ENCODE measurements at regions not wholly inside any gene's neighbourhood (a gene's known extent, or its start where the extent isn't known, plus 50 kb on each side); places are given as distances from the start of the nearest gene placed in this dataset.
"Not testable (repeated sequence)": the region's sequence is repeated elsewhere in the genome, so short reads cannot be mapped to it uniquely, and the experiment has no call there.

DNA sequence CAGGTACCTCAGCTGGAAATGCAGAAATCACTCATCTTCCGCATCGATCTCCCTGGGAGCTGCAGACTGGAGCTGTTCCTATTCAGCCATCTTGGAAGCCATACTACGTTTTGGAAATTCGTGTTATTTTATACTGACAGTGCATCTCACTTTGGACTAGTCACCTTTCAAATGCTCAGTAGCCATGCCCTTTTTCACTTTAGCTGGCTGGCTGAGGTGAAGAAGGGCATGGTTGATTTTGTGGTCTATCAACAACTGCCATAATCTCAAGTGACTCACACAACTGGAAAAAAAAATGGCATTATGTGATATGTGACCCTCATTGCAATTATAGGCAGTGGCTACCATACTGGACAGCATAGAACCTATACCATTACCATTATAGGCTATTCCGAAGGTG lies 100.5 kb downstream of the CCDC71L start:
- no peak for TF ChIP-seq CTCF (IDR thresholded peaks at IDR 0.05)
- DNase-seq: no peak
- Mint-ChIP-seq H3K4me1 (ENCODE audit: low read depth) (peaks cover 15% of the 10 kb centered on the region), H3K27ac (no peak overlapping the region), H3K36me3 (ENCODE audit: low read depth) (peaks cover 15% of the 10 kb centered on the region), H3K27me3 (ENCODE audit: insufficient read depth) (peaks cover 1% of the 10 kb centered on the region; the same call in 1 of the 2 replicates), H3K4me3 (no peak overlapping the region), H3K9me3 (peaks cover 8% of the 10 kb centered on the region)

- Mint-ChIP-seq H3K4me1 (ENCODE audit: low read depth) (peaks cover 17% of the 10 kb centered on the region), H3K36me3 (ENCODE audit: low read depth) (peaks cover 23% of the 10 kb centered on the region), H3K9me3 (peaks cover 15% of the 10 kb centered on the region)
- not testable (repeated sequence) for H3K27me3 Mint-ChIP-seq (ENCODE audit: insufficient read depth); DNase-seq; H3K4me3 Mint-ChIP-seq; H3K27ac Mint-ChIP-seq
Measured at GRCh38 chr7:106556244-106556643, 104.7 kb downstream of the CCDC71L start.

DNA sequence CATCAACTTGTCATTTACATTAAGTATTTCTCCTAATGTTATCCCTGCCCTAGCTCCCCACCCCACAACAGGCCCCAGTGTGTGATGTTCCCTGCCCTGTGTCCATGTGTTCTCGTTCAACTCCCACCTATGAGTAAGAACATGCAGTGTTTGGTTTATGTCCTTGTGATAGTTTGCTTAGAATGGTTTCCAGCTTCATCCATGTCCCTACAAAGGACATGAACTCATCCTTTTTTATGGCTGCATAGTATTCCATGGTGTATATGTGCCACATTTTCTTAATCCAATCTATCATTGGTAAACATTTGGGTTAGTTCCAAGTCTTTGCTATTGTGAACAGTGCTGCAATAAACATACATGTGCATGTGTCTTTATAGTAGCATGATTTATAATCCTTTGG lies 106.3 kb downstream of the CCDC71L start:
- H3K4me1 Mint-ChIP-seq (ENCODE audit: low read depth): peaks cover 17% of the 10 kb centered on the region
- H3K36me3 Mint-ChIP-seq (ENCODE audit: low read depth): peaks cover 23% of the 10 kb centered on the region
- DNase-seq; H3K4me3 Mint-ChIP-seq; H3K27ac Mint-ChIP-seq; H3K27me3 Mint-ChIP-seq (ENCODE audit: insufficient read depth): not testable (repeated sequence)
- H3K9me3 Mint-ChIP-seq: peaks cover 15% of the 10 kb centered on the region

- no peak for TF ChIP-seq CTCF (IDR thresholded peaks at IDR 0.05)
- DNase-seq: no peak
- no peak overlapping the region for H3K27ac Mint-ChIP-seq
- peaks cover 23% of the 10 kb centered on the region for H3K36me3 Mint-ChIP-seq (ENCODE audit: low read depth)
- peaks cover 17% of the 10 kb centered on the region for H3K4me1 Mint-ChIP-seq (ENCODE audit: low read depth)
- H3K27me3 Mint-ChIP-seq (ENCODE audit: insufficient read depth): no peaks in the 10 kb centered on the region
- peaks cover 15% of the 10 kb centered on the region for H3K9me3 Mint-ChIP-seq
- no peak overlapping the region for H3K4me3 Mint-ChIP-seq
Measured at GRCh38 chr7:106553446-106553836, 107.5 kb downstream of the CCDC71L start.

- Mint-ChIP-seq H3K27ac (no peak overlapping the region), H3K27me3 (ENCODE audit: insufficient read depth) (no peaks in the 10 kb centered on the region), H3K4me3 (no peak overlapping the region), H3K4me1 (ENCODE audit: low read depth) (peaks cover 17% of the 10 kb centered on the region), H3K36me3 (ENCODE audit: low read depth) (peaks cover 19% of the 10 kb centered on the region), H3K9me3 (peaks cover 15% of the 10 kb centered on the region)
- no peak for TF ChIP-seq CTCF (IDR thresholded peaks at IDR 0.05)
- no peak for DNase-seq
Measured at GRCh38 chr7:106552645-106553445, 108.1 kb downstream of the CCDC71L start.

GRCh38 chr7:106551936-106552335 lies 109.0 kb downstream of the CCDC71L start:
- TF ChIP-seq CTCF (IDR thresholded peaks at IDR 0.05): no peak
- Mint-ChIP-seq H3K27ac (no peak overlapping the region), H3K27me3 (ENCODE audit: insufficient read depth) (no peaks in the 10 kb centered on the region), H3K36me3 (ENCODE audit: low read depth) (peaks cover 19% of the 10 kb centered on the region), H3K4me3 (no peak overlapping the region), H3K4me1 (ENCODE audit: low read depth) (peaks cover 17% of the 10 kb centered on the region), H3K9me3 (peaks cover 15% of the 10 kb centered on the region)
- DNase-seq: no peak

Data from HFFc6 (cell line).